Breast epithelium (tissue), 4 donors: ENCODE measurements at regions not wholly inside any gene's neighbourhood (a gene's known extent, or its start where the extent isn't known, plus 50 kb on each side); places are given as distances from the start of the nearest gene placed in this dataset.

Experiments used
- DNase-seq, 2 donors: peaks; one replicate each; pipeline ENCODE4 v3.0.0-alpha.2; 2019; ENCODE audit warnings: low spot score in 2 of 2
- H3K27ac ChIP-seq, 2 donors: fragments of 200-600 bp; sonication (generic) in 1 of 2; one replicate each; pipeline ENCODE4 v1.5.1; 2016 to 2019; ENCODE audit warnings: mild to moderate bottlenecking in 1 of 2
- H3K27me3 ChIP-seq, 2 donors: fragments of 200-600 bp; sonication (generic) in 1 of 2; one replicate each; pipeline versions ENCODE4 v1.5.1 to v1.6.0; 2017 to 2019; ENCODE audit warnings: control low read depth in 1 of 2, mild to moderate bottlenecking in 1 of 2
- H3K36me3 ChIP-seq: fragments of 200-600 bp; one replicate; pipeline ENCODE4 v1.5.1; 2019
- H3K4me1 ChIP-seq, 2 donors: fragments of 200-600 bp; sonication (generic); one replicate each; pipeline ENCODE4 v1.5.1; 2016 to 2019; ENCODE audit warnings: control low read depth in 1 of 2
- H3K4me3 ChIP-seq, 3 donors: fragments of 200-600 bp; sonication (generic); 1 replicate in 2 of 3; 2 replicates in 1 of 3; pipeline ENCODE4 v1.5.1; 2016 to 2019; ENCODE audit warnings: mild to moderate bottlenecking in 3 of 3, moderate library complexity in 2 of 3
- H3K9me3 ChIP-seq, 2 donors: fragments of 200-600 bp; sonication (generic) in 1 of 2; one replicate each; pipeline ENCODE4 v1.5.1; 2016 to 2019; ENCODE audit warnings: control low read depth in 1 of 2
- POLR2A ChIP-seq: fragments of 450-650 bp; IDR thresholded peaks from one replicate; pipeline ENCODE4 v1.6.1; 2016; ENCODE audit warnings: antibody characterized with exemption, mild to moderate bottlenecking, moderate library complexity
- POLR2AphosphoS5 ChIP-seq, 3 donors: sonication (generic); formaldehyde crosslinking; IDR thresholded peaks; one replicate each; pipeline ENCODE4 v1.6.1; 2017; ENCODE audit warnings: antibody characterized with exemption in 3 of 3
- intact Hi-C: fragments of 100-400 bp; cut with DNase I; formaldehyde crosslinking; loops from one replicate; pipeline ENCODE4 v1.15.1; 2023; ENCODE audit warnings: low total_unique reads
- TF ChIP-seq, protein P1 (sequence below), 3 donors: fragments of 450-650 bp; IDR thresholded peaks; one replicate each; pipeline ENCODE4 v1.5.1; 2016 to 2017; ENCODE audit warnings: antibody characterized with exemption in 3 of 3, mild to moderate bottlenecking in 3 of 3, moderate library complexity in 3 of 3

DNA sequence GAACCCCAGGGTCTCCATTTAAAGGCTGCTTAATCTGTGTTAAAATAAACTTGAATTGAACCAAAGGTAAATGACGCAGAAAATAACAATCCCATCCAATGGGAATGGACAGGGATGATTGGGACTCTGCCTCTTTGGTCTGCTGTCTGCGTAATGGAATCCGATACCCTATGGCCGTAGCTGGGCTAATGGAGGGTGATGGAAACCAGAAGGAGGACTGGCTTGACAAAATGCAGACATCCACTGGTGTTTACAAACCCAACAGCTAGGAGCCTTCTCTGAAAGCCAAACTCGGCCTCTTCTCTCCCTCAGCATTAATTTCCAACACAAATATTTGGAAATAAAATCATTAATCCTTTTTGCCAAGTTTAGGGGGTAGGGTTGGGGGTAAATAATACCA lies 162.2 kb upstream of the CHST15 start:
- intact Hi-C loops: no loop called here
- H3K4me3 ChIP-seq: no peak overlapping the region
- no peaks in the 10 kb centered on the region for H3K27me3 ChIP-seq
- H3K9me3 ChIP-seq: peaks cover 0 to 8% of the 10 kb centered on the region in 2 donors
- H3K27ac ChIP-seq: no peak overlapping the region
- TF ChIP-seq, protein P1, sequence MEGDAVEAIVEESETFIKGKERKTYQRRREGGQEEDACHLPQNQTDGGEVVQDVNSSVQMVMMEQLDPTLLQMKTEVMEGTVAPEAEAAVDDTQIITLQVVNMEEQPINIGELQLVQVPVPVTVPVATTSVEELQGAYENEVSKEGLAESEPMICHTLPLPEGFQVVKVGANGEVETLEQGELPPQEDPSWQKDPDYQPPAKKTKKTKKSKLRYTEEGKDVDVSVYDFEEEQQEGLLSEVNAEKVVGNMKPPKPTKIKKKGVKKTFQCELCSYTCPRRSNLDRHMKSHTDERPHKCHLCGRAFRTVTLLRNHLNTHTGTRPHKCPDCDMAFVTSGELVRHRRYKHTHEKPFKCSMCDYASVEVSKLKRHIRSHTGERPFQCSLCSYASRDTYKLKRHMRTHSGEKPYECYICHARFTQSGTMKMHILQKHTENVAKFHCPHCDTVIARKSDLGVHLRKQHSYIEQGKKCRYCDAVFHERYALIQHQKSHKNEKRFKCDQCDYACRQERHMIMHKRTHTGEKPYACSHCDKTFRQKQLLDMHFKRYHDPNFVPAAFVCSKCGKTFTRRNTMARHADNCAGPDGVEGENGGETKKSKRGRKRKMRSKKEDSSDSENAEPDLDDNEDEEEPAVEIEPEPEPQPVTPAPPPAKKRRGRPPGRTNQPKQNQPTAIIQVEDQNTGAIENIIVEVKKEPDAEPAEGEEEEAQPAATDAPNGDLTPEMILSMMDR (IDR thresholded peaks at IDR 0.05): no peak
- no peak for TF ChIP-seq POLR2A
- TF ChIP-seq POLR2AphosphoS5 (IDR thresholded peaks at IDR 0.05): no peak
- no peaks in the 10 kb centered on the region for H3K36me3 ChIP-seq
- no peaks in the 10 kb centered on the region for H3K4me1 ChIP-seq
- no peak for DNase-seq

DNA sequence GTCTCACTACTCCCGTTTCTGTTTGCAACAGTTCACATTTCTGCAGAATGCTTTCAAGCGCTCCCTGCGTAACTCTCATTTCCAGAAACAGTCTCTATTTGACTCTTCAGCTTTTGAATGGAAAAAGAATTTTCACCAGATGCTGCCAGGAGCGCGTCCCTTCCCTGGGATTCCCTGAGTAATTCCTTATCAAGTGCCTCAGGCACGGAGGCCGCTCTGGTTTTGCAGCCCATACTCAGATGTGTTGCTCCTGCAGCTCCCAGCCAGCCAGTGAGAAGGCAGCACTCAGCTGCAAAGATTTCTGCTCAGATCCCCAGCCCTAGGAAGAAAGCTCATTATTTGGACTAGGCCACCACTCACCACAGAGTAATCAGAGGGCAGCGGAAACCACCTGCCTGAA lies 161.1 kb upstream of the CHST15 start:
- intact Hi-C loops: no loop called here
- TF ChIP-seq, protein P1 (IDR thresholded peaks at IDR 0.05): no peak
- no peak for TF ChIP-seq POLR2A
- no peak for TF ChIP-seq POLR2AphosphoS5 (IDR thresholded peaks at IDR 0.05)
- no peak overlapping the region for H3K4me3 ChIP-seq
- peaks cover 0 to 6% of the 10 kb centered on the region in 2 donors for H3K9me3 ChIP-seq
- H3K36me3 ChIP-seq: no peaks in the 10 kb centered on the region
- no peaks in the 10 kb centered on the region for H3K4me1 ChIP-seq
- no peaks in the 10 kb centered on the region for H3K27me3 ChIP-seq
- H3K27ac ChIP-seq: no peak overlapping the region
- DNase-seq: no peak

DNA sequence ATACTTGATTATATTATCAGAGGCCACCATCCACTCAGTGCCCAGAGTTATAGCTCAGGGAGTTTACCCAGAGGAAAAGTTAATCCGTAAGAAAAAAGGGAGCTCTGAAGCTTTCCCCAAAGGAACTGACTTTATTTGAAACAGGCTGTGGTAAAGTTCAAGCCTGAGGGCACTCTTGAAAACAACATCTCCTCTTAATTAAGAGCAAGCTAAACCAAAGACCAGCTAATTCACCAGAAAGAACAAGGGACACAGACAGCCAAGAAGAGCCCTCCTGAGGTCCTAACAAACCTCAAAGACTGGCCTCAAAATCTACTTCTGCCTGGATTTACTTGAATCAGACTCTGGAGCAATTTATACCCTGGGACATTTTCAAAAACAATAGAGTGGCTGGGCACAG lies 159.6 kb upstream of the CHST15 start:
- Histone ChIP-seq H3K4me3 (no peak overlapping the region), H3K27me3 (no peaks in the 10 kb centered on the region), H3K36me3 (no peaks in the 10 kb centered on the region), H3K27ac (no peak overlapping the region), H3K9me3 (no peaks in the 10 kb centered on the region), H3K4me1 (no peaks in the 10 kb centered on the region)
- TF ChIP-seq POLR2A (no peak), POLR2AphosphoS5 (IDR thresholded peaks at IDR 0.05) (no peak)
- intact Hi-C loops: no loop called here
- no peak for DNase-seq

DNA sequence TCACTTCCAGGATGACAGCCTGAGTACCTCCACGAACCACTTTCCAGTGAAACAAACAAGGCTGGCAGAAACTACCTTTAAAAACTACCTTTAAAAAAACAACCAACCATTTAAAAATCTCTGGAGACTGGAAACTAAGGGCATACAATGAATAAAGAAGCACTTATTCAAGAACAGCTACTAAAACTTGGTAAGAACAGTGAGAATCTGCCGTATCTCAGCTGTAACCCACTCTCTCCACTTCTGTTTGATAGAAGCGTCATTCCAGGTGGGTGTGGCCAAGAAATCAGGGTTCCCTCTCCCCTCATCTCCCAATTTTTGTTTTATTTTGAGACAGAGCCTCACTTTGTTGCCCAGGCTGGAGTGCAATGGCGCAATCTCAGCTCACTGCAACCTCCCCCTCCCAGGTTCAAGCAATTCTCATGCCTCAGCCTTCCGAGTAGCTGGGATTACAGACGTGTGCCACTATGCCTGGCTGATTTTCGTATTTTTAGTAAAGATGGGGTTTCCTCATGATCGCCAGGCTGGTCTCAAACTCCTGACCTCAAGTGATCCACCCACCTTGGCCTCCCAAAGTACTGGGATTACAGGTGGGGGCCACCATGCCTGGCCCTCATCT lies 158.8 kb upstream of the CHST15 start:
- Histone ChIP-seq H3K27me3 (no peaks in the 10 kb centered on the region), H3K4me3 (no peak overlapping the region), H3K36me3 (no peaks in the 10 kb centered on the region), H3K27ac (no peak overlapping the region), H3K9me3 (no peaks in the 10 kb centered on the region), H3K4me1 (no peaks in the 10 kb centered on the region)
- intact Hi-C loops: no loop called here
- no peak for DNase-seq
- TF ChIP-seq POLR2AphosphoS5 (IDR thresholded peaks at IDR 0.05): no peak
- TF ChIP-seq, protein P1 (IDR thresholded peaks at IDR 0.05): no peak
- TF ChIP-seq POLR2A: no peak

DNA sequence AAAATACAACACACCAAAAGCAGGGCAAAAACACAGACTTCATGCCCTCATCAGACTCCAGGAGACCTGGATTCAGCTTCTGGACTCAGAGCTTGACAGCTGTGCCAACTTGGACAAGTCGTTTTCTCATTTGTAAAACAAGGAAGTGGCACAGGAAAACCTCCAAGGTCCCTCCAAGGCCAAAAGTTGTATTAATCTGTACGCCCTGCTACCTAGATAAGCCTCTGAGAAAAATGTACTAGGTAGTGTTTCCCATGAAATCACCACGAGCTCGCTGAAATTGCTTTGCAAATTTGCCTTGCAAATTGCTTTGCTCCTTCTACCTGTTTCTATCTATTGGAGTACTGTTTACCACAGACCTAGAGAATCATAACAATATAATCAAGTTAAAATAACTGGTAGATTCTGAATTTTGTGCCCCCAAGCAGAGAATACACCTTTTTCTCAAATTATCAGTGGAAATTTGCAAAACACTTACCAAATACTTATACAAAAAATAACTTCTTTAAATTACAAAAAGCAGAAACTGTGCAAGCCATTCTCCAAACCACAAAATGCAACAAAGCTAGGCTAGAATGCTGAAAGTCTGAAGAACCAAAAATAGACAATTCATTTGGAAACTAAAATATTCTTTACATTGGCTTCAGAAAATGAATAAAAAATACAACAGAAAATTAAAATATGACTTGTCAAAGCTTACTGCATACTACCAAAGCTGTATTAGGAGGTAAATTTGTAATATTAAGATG lies 158.1 kb upstream of the CHST15 start:
- Histone ChIP-seq H3K9me3 (no peaks in the 10 kb centered on the region), H3K27ac (no peak overlapping the region), H3K27me3 (no peaks in the 10 kb centered on the region), H3K4me3 (no peak overlapping the region), H3K36me3 (no peaks in the 10 kb centered on the region), H3K4me1 (no peaks in the 10 kb centered on the region)
- DNase-seq: no peak
- intact Hi-C loops: no loop called here
- TF ChIP-seq POLR2AphosphoS5 (IDR thresholded peaks at IDR 0.05) (no peak), POLR2A (no peak)
- TF ChIP-seq, protein P1 (IDR thresholded peaks at IDR 0.05): no peak
